ENCODE measurements at regions not wholly inside any gene's neighbourhood (a gene's known extent, or its start where the extent isn't known, plus 50 kb on each side); places are given as distances from the start of the nearest gene placed in this dataset.

GRCh38 chr1:58893257-58893869, 109.5 kb upstream of the JUN start:
- TF ChIP-seq CTCF (IDR thresholded peaks at IDR 0.05 in 8 of 11, conservative IDR thresholded peaks at IDR 0.05 in 3 of 11) (no peak), POLR2A (IDR thresholded peaks at IDR 0.05) (no peak), POLR2AphosphoS5 (IDR thresholded peaks at IDR 0.05) (peak in 2 of 3 donors; percentile 74 to 77)

Data from spleen (tissue), 7 donors.